Upper lobe of right lung (tissue), 1 donor: ENCODE measurements at regions not wholly inside any gene's neighbourhood (a gene's known extent, or its start where the extent isn't known, plus 50 kb on each side); places are given as distances from the start of the nearest gene placed in this dataset.
A peak's percentile ranks its signal among the peaks of the same experiment; 100 is the strongest.

ENCODE experiments used
- ATAC-seq: fragments of 200-7000 bp; cut with Tn5 transposase; one replicate; pipeline ENCODE4 v1.9.1; 2020; ENCODE audit warnings: mild to moderate bottlenecking, moderate library complexity
- DNase-seq: peaks from one replicate; pipeline ENCODE4 v3.0.0-alpha.2; 2020
- H3K27ac ChIP-seq: fragments of 200-600 bp; one replicate; pipeline ENCODE4 v1.8.0; 2022
- H3K27me3 ChIP-seq: fragments of 200-600 bp; one replicate; pipeline ENCODE4 v1.8.0; 2022; ENCODE audit warnings: mild to moderate bottlenecking
- H3K36me3 ChIP-seq: fragments of 200-600 bp; one replicate; pipeline ENCODE4 v1.8.0; 2022
- H3K4me1 ChIP-seq: fragments of 200-600 bp; one replicate; pipeline ENCODE4 v1.8.0; 2022
- H3K4me3 ChIP-seq: fragments of 200-600 bp; one replicate; pipeline ENCODE4 v1.8.0; 2022; ENCODE audit warnings: mild to moderate bottlenecking
- H3K9me3 ChIP-seq: fragments of 200-600 bp; one replicate; pipeline ENCODE4 v1.8.0; 2022
- CTCF ChIP-seq: fragments of 200-600 bp; IDR thresholded peaks from one replicate; pipeline ENCODE4 v1.8.0; 2022; ENCODE audit warnings: antibody characterized with exemption
- intact Hi-C: fragments of 100-400 bp; cut with DNase I; formaldehyde crosslinking; loops from one replicate; pipeline ENCODE4 v1.11.0; 2022
- donor health status: DM: no; HTN: yes; CAD: no; lungs with severe emphysema.

- Histone ChIP-seq H3K4me1 (no peaks in the 10 kb centered on the region), H3K27me3 (peaks cover 3% of the 10 kb centered on the region), H3K4me3 (no peak overlapping the region), H3K27ac (no peak overlapping the region), H3K36me3 (no peaks in the 10 kb centered on the region), H3K9me3 (no peaks in the 10 kb centered on the region)
- DNase-seq (no peak), ATAC-seq (no peak)
- TF ChIP-seq CTCF: no peak
- intact Hi-C loops: no loop called here
Observed at GRCh38 chr20:61117725-61118124, 134.3 kb upstream of the CDH4 start.

DNA sequence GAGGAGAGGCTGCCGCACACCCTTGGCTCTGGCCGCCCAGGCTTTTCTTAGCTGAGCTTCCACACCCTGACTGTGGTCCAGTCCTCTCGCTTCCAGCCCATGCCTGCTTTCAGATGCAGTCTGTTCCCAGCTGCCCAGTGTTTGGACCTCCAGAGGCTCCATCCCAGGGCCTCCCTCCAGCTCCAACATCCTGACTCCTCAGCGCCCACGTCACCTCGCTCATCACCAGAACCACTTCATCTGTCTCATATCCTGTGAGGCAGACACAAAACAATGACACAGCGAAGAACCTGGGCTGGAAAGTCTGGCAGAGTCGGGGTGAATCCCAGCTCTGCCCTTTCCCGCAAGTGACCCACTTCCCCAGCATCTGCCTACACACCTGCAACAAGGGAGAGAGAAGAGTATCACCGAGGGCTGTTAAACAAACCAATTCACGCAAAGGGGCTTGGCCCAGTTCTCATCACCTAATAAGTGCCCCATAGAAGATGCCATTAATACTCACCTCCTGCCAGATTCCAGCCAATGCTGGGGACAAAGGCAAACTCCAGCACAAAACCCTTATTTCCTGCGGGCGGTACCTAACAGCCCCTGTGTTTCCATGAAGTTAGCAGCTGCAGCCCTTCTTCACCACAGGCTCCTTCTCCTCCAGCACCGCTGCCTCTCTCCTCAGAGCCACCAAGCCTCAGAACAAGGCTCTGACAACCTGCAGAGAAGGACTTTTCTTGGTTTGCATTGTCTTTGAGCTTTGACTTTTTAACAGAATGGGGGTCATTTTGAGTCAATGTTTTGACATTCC, 133.4 kb upstream of the CDH4 start:
- Histone ChIP-seq H3K27ac (no peak overlapping the region), H3K27me3 (peaks cover 3% of the 10 kb centered on the region), H3K4me1 (no peaks in the 10 kb centered on the region), H3K9me3 (no peaks in the 10 kb centered on the region), H3K4me3 (no peak overlapping the region), H3K36me3 (no peaks in the 10 kb centered on the region)
- no peak for DNase-seq
- no peak for TF ChIP-seq CTCF
- no peak for ATAC-seq
- intact Hi-C loops: no loop called here

DNA sequence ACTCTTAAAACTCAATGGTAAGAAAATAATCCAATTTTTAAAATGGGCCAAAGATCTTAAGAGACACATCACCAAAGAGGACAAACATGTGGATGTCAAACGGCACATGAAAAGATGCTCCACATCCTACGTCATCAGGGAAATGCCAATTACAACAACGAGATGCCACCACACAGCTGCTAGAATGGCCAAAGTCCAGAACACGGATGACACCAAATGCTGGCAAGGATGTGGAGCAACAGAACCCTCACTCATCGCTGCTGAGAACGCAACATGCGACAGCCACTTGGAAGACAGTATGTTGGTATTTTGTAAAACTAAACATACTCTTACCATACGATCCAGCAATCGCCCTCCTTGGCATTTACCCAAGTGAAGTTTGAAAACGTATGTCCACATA, 132.8 kb upstream of the CDH4 start:
- peaks cover 3% of the 10 kb centered on the region for H3K27me3 ChIP-seq
- no peaks in the 10 kb centered on the region for H3K36me3 ChIP-seq
- no peaks in the 10 kb centered on the region for H3K4me1 ChIP-seq
- no peak for ATAC-seq
- H3K27ac ChIP-seq: no peak overlapping the region
- no peaks in the 10 kb centered on the region for H3K9me3 ChIP-seq
- no peak for DNase-seq
- H3K4me3 ChIP-seq: no peak overlapping the region
- TF ChIP-seq CTCF: no peak
- intact Hi-C loops: no loop called here

- no peak overlapping the region for H3K4me3 ChIP-seq
- TF ChIP-seq CTCF: no peak
- H3K4me1 ChIP-seq: no peaks in the 10 kb centered on the region
- ATAC-seq: no peak
- intact Hi-C loops: no loop called here
- H3K36me3 ChIP-seq: no peaks in the 10 kb centered on the region
- no peaks in the 10 kb centered on the region for H3K9me3 ChIP-seq
- peaks cover 3% of the 10 kb centered on the region for H3K27me3 ChIP-seq
- no peak overlapping the region for H3K27ac ChIP-seq
- DNase-seq: no peak
Observed at GRCh38 chr20:61119794-61120410, 132.2 kb upstream of the CDH4 start.

DNA sequence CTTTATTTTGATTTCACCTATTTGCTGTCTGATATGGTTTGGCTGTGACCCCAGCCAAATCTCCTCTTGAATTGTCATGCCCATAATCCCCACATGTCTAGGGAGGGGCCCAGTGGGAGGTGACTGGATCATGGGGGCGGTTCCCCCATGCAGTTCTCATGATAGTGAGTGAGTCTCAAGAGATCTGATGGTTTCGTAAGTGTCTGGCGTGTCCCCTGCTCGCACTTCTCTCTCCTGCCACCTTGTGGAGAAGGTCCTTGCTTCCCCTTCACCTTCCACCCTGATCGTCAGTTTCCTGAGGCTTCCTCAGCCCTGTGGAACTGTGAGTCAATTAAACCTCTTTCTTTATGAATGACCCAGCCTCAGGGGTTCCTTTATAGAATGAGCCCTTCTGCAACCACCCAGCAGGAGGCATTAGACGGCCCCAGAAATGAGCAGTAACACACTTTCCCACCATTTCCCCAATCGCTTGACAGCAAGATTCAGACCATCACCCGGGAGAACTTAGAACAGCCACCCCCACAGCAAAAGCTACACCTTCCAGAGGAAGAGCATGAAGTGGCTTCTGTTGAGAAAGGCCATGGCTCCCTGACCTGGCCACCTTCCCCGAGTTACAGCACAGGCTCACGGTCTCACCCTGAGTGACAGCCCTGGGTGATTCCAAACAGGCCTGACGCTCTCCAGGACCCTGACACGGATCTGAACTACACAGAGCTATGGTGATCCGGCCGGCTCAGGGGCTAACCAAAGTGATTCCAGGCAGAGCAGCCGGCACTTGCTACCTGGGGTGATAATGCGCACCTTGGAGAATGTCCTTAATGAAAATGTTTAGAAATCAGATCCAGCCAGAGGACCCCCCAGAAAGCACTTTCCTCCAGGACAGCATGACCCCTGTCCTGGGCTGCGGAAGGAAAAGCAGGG, 131.2 kb upstream of the CDH4 start:
- H3K9me3 ChIP-seq: no peaks in the 10 kb centered on the region
- TF ChIP-seq CTCF: peak; percentile 54
- no peaks in the 10 kb centered on the region for H3K4me1 ChIP-seq
- DNase-seq: peak; percentile 63
- no peak overlapping the region for H3K27ac ChIP-seq
- H3K4me3 ChIP-seq: no peak overlapping the region
- intact Hi-C loops: no loop called here
- ATAC-seq: peak; percentile 76
- H3K27me3 ChIP-seq: peaks cover 3% of the 10 kb centered on the region
- H3K36me3 ChIP-seq: no peaks in the 10 kb centered on the region
